22Rv1 (cell line): ENCODE measurements at regions not wholly inside any gene's neighbourhood (a gene's known extent, or its start where the extent isn't known, plus 50 kb on each side); places are given as distances from the start of the nearest gene placed in this dataset.

Experiments used
- H3K27ac ChIP-seq: fragments of 450-650 bp; 2 replicates; pipeline ENCODE4 v1.5.1; 2017
- CTCF ChIP-seq: fragments of 450-650 bp; IDR thresholded peaks from 2 replicates; pipeline ENCODE4 v1.5.1; 2017; ENCODE audit warnings: mild to moderate bottlenecking
- ZFX ChIP-seq: fragments of 450-650 bp; IDR thresholded peaks from 2 replicates; pipeline ENCODE4 v1.6.1; 2017; ENCODE audit warnings: antibody characterized with exemption, borderline replicate concordance

GRCh38 chr4:81355136-81355535, 116.6 kb downstream of the RASGEF1B start:
- TF ChIP-seq CTCF (no peak), ZFX (no peak)
- no peak overlapping the region for H3K27ac ChIP-seq

GRCh38 chr4:81353861-81354260, 117.8 kb downstream of the RASGEF1B start:
- no peak for TF ChIP-seq CTCF
- no peak for TF ChIP-seq ZFX

GRCh38 chr4:81352446-81352835, 119.3 kb downstream of the RASGEF1B start:
- TF ChIP-seq ZFX (no peak), CTCF (no peak)
- no peak overlapping the region for H3K27ac ChIP-seq

More at GRCh38 chr4:81353861-81354260, 117.8 kb downstream of the RASGEF1B start:
- no peak overlapping the region for H3K27ac ChIP-seq

- TF ChIP-seq CTCF (peak; percentile 92), ZFX (no peak)
- no peak overlapping the region for H3K27ac ChIP-seq
Measured at GRCh38 chr4:81351654-81352445, 119.9 kb downstream of the RASGEF1B start.

- H3K27ac ChIP-seq = no peak overlapping the region
- TF ChIP-seq CTCF = no peak
- TF ChIP-seq ZFX = no peak
Measured at GRCh38 chr4:81350040-81350439, 121.7 kb downstream of the RASGEF1B start.

- no peak overlapping the region for H3K27ac ChIP-seq
- no peak for TF ChIP-seq ZFX
- no peak for TF ChIP-seq CTCF
Measured at GRCh38 chr4:81348778-81349094, 123.0 kb downstream of the RASGEF1B start.

GRCh38 chr4:81348086-81348777, 123.5 kb downstream of the RASGEF1B start:
- TF ChIP-seq CTCF = no peak
- no peak for TF ChIP-seq ZFX
- H3K27ac ChIP-seq = no peak overlapping the region
